ENCODE measurements at regions not wholly inside any gene's neighbourhood (a gene's known extent, or its start where the extent isn't known, plus 50 kb on each side); places are given as distances from the start of the nearest gene placed in this dataset.

- peak; percentile 69 for DNase-seq
- Mint-ChIP-seq H3K36me3 (no peaks in the 10 kb centered on the region), H3K4me3 (no peak overlapping the region)
Observed at GRCh38 chr11:135075740-135076139, 663.7 kb upstream of the B3GAT1 start.

GRCh38 chr11:135074397-135074998 lies 662.5 kb upstream of the B3GAT1 start:
- peaks cover 17% of the 10 kb centered on the region for H3K27me3 Mint-ChIP-seq
- DNase-seq, result no peak
- no peaks in the 10 kb centered on the region for H3K36me3 Mint-ChIP-seq
- no peak overlapping the region for H3K27ac Mint-ChIP-seq
- no peak overlapping the region for H3K4me3 Mint-ChIP-seq
- no peaks in the 10 kb centered on the region for H3K9me3 Mint-ChIP-seq
- no peaks in the 10 kb centered on the region for H3K4me1 Mint-ChIP-seq

More at GRCh38 chr11:135075740-135076139, 663.7 kb upstream of the B3GAT1 start:
- H3K9me3 Mint-ChIP-seq, result no peaks in the 10 kb centered on the region
- no peak overlapping the region for H3K27ac Mint-ChIP-seq
- H3K27me3 Mint-ChIP-seq, result peaks cover 7% of the 10 kb centered on the region
- H3K4me1 Mint-ChIP-seq, result no peaks in the 10 kb centered on the region

GRCh38 chr11:135073870-135074269 lies 661.8 kb upstream of the B3GAT1 start:
- peaks cover 17% of the 10 kb centered on the region for H3K27me3 Mint-ChIP-seq
- no peak for DNase-seq
- no peak overlapping the region for H3K4me3 Mint-ChIP-seq
- no peak overlapping the region for H3K27ac Mint-ChIP-seq
- no peaks in the 10 kb centered on the region for H3K36me3 Mint-ChIP-seq
- no peaks in the 10 kb centered on the region for H3K9me3 Mint-ChIP-seq
- no peaks in the 10 kb centered on the region for H3K4me1 Mint-ChIP-seq

- no peak overlapping the region for H3K27ac Mint-ChIP-seq
- H3K4me1 Mint-ChIP-seq, result no peaks in the 10 kb centered on the region
- no peak for DNase-seq
- H3K36me3 Mint-ChIP-seq, result no peaks in the 10 kb centered on the region
- no peak overlapping the region for H3K4me3 Mint-ChIP-seq
- peaks cover 17% of the 10 kb centered on the region for H3K27me3 Mint-ChIP-seq
- no peaks in the 10 kb centered on the region for H3K9me3 Mint-ChIP-seq
Observed at GRCh38 chr11:135073381-135073780, 661.3 kb upstream of the B3GAT1 start.

- Mint-ChIP-seq H3K4me3 (no peak overlapping the region), H3K27ac (no peak overlapping the region), H3K36me3 (no peaks in the 10 kb centered on the region), H3K4me1 (no peaks in the 10 kb centered on the region), H3K9me3 (no peaks in the 10 kb centered on the region), H3K27me3 (peaks cover 33% of the 10 kb centered on the region)
- DNase-seq, result no peak
Observed at GRCh38 chr11:135069890-135070289, 657.8 kb upstream of the B3GAT1 start.

- Mint-ChIP-seq H3K4me3 (no peak overlapping the region), H3K27ac (no peak overlapping the region), H3K36me3 (no peaks in the 10 kb centered on the region), H3K9me3 (peaks cover 2% of the 10 kb centered on the region), H3K4me1 (no peaks in the 10 kb centered on the region), H3K27me3 (peaks cover 33% of the 10 kb centered on the region)
- no peak for DNase-seq
Observed at GRCh38 chr11:135069063-135069462, 657.0 kb upstream of the B3GAT1 start.

GRCh38 chr11:135062994-135063393 lies 651.0 kb upstream of the B3GAT1 start:
- Mint-ChIP-seq H3K27ac (no peak overlapping the region), H3K4me3 (no peak overlapping the region), H3K36me3 (no peaks in the 10 kb centered on the region), H3K27me3 (peaks cover 30% of the 10 kb centered on the region), H3K9me3 (peaks cover 14% of the 10 kb centered on the region), H3K4me1 (no peaks in the 10 kb centered on the region)
- DNase-seq, result no peak

- Mint-ChIP-seq H3K27me3 (peaks cover 25% of the 10 kb centered on the region), H3K36me3 (no peaks in the 10 kb centered on the region), H3K27ac (no peak overlapping the region), H3K4me3 (no peak overlapping the region), H3K4me1 (no peaks in the 10 kb centered on the region), H3K9me3 (peaks cover 14% of the 10 kb centered on the region)
- DNase-seq, result no peak
Observed at GRCh38 chr11:135061166-135061565, 649.1 kb upstream of the B3GAT1 start.

- no peak for DNase-seq
- H3K4me3 Mint-ChIP-seq, result no peak overlapping the region
- no peak overlapping the region for H3K27ac Mint-ChIP-seq
- H3K4me1 Mint-ChIP-seq, result no peaks in the 10 kb centered on the region
- H3K27me3 Mint-ChIP-seq, result peaks cover 27% of the 10 kb centered on the region
- no peaks in the 10 kb centered on the region for H3K9me3 Mint-ChIP-seq
- H3K36me3 Mint-ChIP-seq, result no peaks in the 10 kb centered on the region
Observed at GRCh38 chr11:135046986-135047385, 634.9 kb upstream of the B3GAT1 start.

GRCh38 chr11:135046556-135046955 lies 634.5 kb upstream of the B3GAT1 start:
- Mint-ChIP-seq H3K4me1 (no peaks in the 10 kb centered on the region), H3K27ac (no peak overlapping the region), H3K9me3 (no peaks in the 10 kb centered on the region), H3K4me3 (no peak overlapping the region), H3K36me3 (no peaks in the 10 kb centered on the region), H3K27me3 (peaks cover 27% of the 10 kb centered on the region)
- DNase-seq, result no peak

- no peak for DNase-seq
- Mint-ChIP-seq H3K4me1 (no peaks in the 10 kb centered on the region), H3K27ac (no peak overlapping the region), H3K27me3 (peaks cover 27% of the 10 kb centered on the region), H3K4me3 (no peak overlapping the region), H3K36me3 (no peaks in the 10 kb centered on the region), H3K9me3 (no peaks in the 10 kb centered on the region)
Observed at GRCh38 chr11:135043434-135043833, 631.4 kb upstream of the B3GAT1 start.

- Mint-ChIP-seq H3K4me3 (no peak overlapping the region), H3K27ac (no peak overlapping the region)
Observed at GRCh38 chr11:135037828-135038227, 625.8 kb upstream of the B3GAT1 start.

GRCh38 chr11:135036488-135037297 lies 624.7 kb upstream of the B3GAT1 start:
- no peak for DNase-seq
- H3K4me3 Mint-ChIP-seq, result no peak overlapping the region
- H3K27me3 Mint-ChIP-seq, result peaks cover 15% of the 10 kb centered on the region
- H3K4me1 Mint-ChIP-seq, result no peaks in the 10 kb centered on the region
- no peaks in the 10 kb centered on the region for H3K9me3 Mint-ChIP-seq
- no peaks in the 10 kb centered on the region for H3K36me3 Mint-ChIP-seq
- no peak overlapping the region for H3K27ac Mint-ChIP-seq

More at GRCh38 chr11:135037828-135038227, 625.8 kb upstream of the B3GAT1 start:
- Mint-ChIP-seq H3K9me3 (no peaks in the 10 kb centered on the region), H3K27me3 (peaks cover 10% of the 10 kb centered on the region), H3K4me1 (no peaks in the 10 kb centered on the region), H3K36me3 (no peaks in the 10 kb centered on the region)
- DNase-seq, result no peak

GRCh38 chr11:135035282-135035681 lies 623.2 kb upstream of the B3GAT1 start:
- DNase-seq, result no peak
- no peak overlapping the region for H3K4me3 Mint-ChIP-seq
- H3K4me1 Mint-ChIP-seq, result no peaks in the 10 kb centered on the region
- H3K9me3 Mint-ChIP-seq, result no peaks in the 10 kb centered on the region
- no peak overlapping the region for H3K27ac Mint-ChIP-seq
- peaks cover 21% of the 10 kb centered on the region for H3K27me3 Mint-ChIP-seq
- H3K36me3 Mint-ChIP-seq, result no peaks in the 10 kb centered on the region

GRCh38 chr11:135033540-135033939 lies 621.5 kb upstream of the B3GAT1 start:
- Mint-ChIP-seq H3K36me3 (no peaks in the 10 kb centered on the region), H3K27me3 (peaks cover 25% of the 10 kb centered on the region), H3K27ac (no peak overlapping the region), H3K4me1 (no peaks in the 10 kb centered on the region), H3K9me3 (no peaks in the 10 kb centered on the region), H3K4me3 (no peak overlapping the region)
- DNase-seq, result no peak
